ENCODE measurements at regions not wholly inside any gene's neighbourhood (a gene's known extent, or its start where the extent isn't known, plus 50 kb on each side); places are given as distances from the start of the nearest gene placed in this dataset.

- Histone ChIP-seq H3K36me3 (ENCODE audit: control insufficient read depth, insufficient read depth, low read length) (no peaks in the 10 kb centered on the region), H3K14ac (replicated peaks; ENCODE audit: low read depth, low read length) (no peak overlapping the region), H4K91ac (ENCODE audit: insufficient read depth, low read depth, low read length) (no peak overlapping the region), H2BK20ac (ENCODE audit: low read depth, low read length) (no peak overlapping the region), H3K23ac (ENCODE audit: low read depth, low read length) (no peak overlapping the region), H2BK5ac (ENCODE audit: low read depth, low read length, poor library complexity, severe bottlenecking) (no peak overlapping the region), H2AK9ac (replicated peaks; ENCODE audit: low read depth, low read length, poor library complexity) (no peak overlapping the region), H4K8ac (ENCODE audit: low read depth in 2 of 2, low read length in 2 of 2) (no peak overlapping the region), H3K18ac (ENCODE audit: low read depth, low read length) (no peak overlapping the region), H3K27ac (ENCODE audit: insufficient read depth, low read length) (no peak overlapping the region), H4K5ac (ENCODE audit: low read depth, low read length) (no peak overlapping the region), H2BK120ac (ENCODE audit: low read depth, low read length) (no peak overlapping the region), H3K79me1 (ENCODE audit: low read depth in 1 of 2, low read length in 2 of 2) (no peaks in the 10 kb centered on the region), H2BK15ac (ENCODE audit: low read depth, low read length) (no peak overlapping the region), H3K9me3 (ENCODE audit: control insufficient read depth, insufficient read depth, low read length) (peaks cover 7% of the 10 kb centered on the region; the same call in 1 of the 2 replicates), H3K4me3 (ENCODE audit: insufficient read depth, low read depth, low read length) (no peak overlapping the region), H3K4me2 (ENCODE audit: low read depth, low read length) (no peak overlapping the region), H3K27me3 (ENCODE audit: control insufficient read depth, insufficient read depth, low read length) (no peaks in the 10 kb centered on the region), H4K20me1 (ENCODE audit: insufficient read depth, low read length) (no peaks in the 10 kb centered on the region), H2AK5ac (ENCODE audit: low read depth, low read length) (no peak overlapping the region), H3K56ac (ENCODE audit: extremely low read depth, insufficient read depth, low read length) (no peak overlapping the region), H3K9me1 (ENCODE audit: insufficient read depth, low read length) (no peaks in the 10 kb centered on the region), H2AFZ (replicated peaks; ENCODE audit: low read length, poor library complexity) (no peak overlapping the region), H3K9ac (ENCODE audit: low read depth, low read length) (no peak overlapping the region), H3K4me1 (ENCODE audit: control insufficient read depth, insufficient read depth, low read length) (no peaks in the 10 kb centered on the region), H3K4ac (ENCODE audit: low read depth, low read length) (no peak overlapping the region)
- CTCF ChIA-PET, result no interaction called here
- peak; percentile 19 for DNase-seq
- POLR2A ChIA-PET (ENCODE audit: unreplicated experiment), result no interaction called here
- dilution Hi-C loops (cut with HindIII; ENCODE audit: low sequenced_read_pairs, unreplicated experiment) (no loop called here), intact Hi-C loops (cut with micrococcal nuclease) (no loop called here), in situ Hi-C loops (cut with MboI; ENCODE audit: low sequenced_read_pairs) (no loop called here)
- ATAC-seq (ENCODE audit: low read depth), result no peak
- no TSS peak for BruUV-seq (replicated peaks)
- TF ChIP-seq MAFK (IDR thresholded peaks at IDR 0.05; ENCODE audit: low read depth, low read length), result no peak
- peak; percentile 15; the same call in 1 of the 2 replicates for TF ChIP-seq CEBPB (IDR thresholded peaks at IDR 0.05; ENCODE audit: low read depth, low read length)
Observed at GRCh38 chr13:83620530-83621220, 261.6 kb downstream of the SLITRK1 start.

Data from IMR-90 (cell line).